OCI-LY7 (cell line): ENCODE measurements at regions not wholly inside any gene's neighbourhood (a gene's known extent, or its start where the extent isn't known, plus 50 kb on each side); places are given as distances from the start of the nearest gene placed in this dataset.

ENCODE experiments used
- BruUV-seq: library from RNA; stranded (reverse); fragments of 400-500 nt; replicated peaks from 2 replicates; lab custom pipeline; 2021; lab: Mats Ljungman, UMichigan
- CTCF ChIA-PET: fragments of 300-600 bp; sonication (Branson Sonifier 250); formaldehyde crosslinking; loops from one replicate; lab custom pipeline; 2022; ENCODE audit warnings: antibody characterized with exemption; ENCODE audit not compliant: unreplicated experiment; lab: Charles Lee
- POLR2A ChIA-PET: fragments of 300-600 bp; sonication (Branson Sonifier 250); formaldehyde crosslinking; loops from one replicate; lab custom pipeline; 2022; ENCODE audit warnings: antibody characterized with exemption; lab: Charles Lee
- DNase-seq: peaks from one replicate; pipeline ENCODE4 v3.0.0-alpha.2; 2015; ENCODE audit warnings: low spot score
- H2AFZ ChIP-seq: fragments of 200-600 bp; sonication (generic), shearing (Covaris generic); 2 replicates; pipeline ENCODE4 v1.6.1; 2014; ENCODE audit warnings: mild to moderate bottlenecking, antibody characterized with exemption, low read length, moderate library complexity
- H3K27ac ChIP-seq: fragments of 200-600 bp; sonication (generic); 2 replicates; pipeline ENCODE4 v1.5.1; 2014; ENCODE audit warnings: mixed run types, low read depth, mild to moderate bottlenecking, moderate library complexity, low read length, inconsistent platforms; ENCODE audit not compliant: poor library complexity, severe bottlenecking
- H3K36me3 ChIP-seq: fragments of 200-600 bp; sonication (generic); 2 replicates; pipeline ENCODE4 v1.6.1; 2014; ENCODE audit warnings: mild to moderate bottlenecking, antibody characterized with exemption, low read length, moderate library complexity, mixed read lengths; ENCODE audit not compliant: insufficient read depth
- H3K4me1 ChIP-seq: fragments of 200-600 bp; sonication (generic); 2 replicates; pipeline ENCODE4 v1.5.1; 2014; ENCODE audit warnings: mild to moderate bottlenecking, low read length; ENCODE audit not compliant: insufficient read depth, poor library complexity, severe bottlenecking
- H3K4me2 ChIP-seq: fragments of 200-600 bp; sonication (generic); 2 replicates; pipeline ENCODE4 v1.6.1; 2014; ENCODE audit warnings: mild to moderate bottlenecking, low read length
- H3K4me3 ChIP-seq: fragments of 200-600 bp; sonication (generic); 2 replicates; pipeline ENCODE4 v1.5.1; 2014; ENCODE audit warnings: mild to moderate bottlenecking, low read depth, low read length; ENCODE audit not compliant: poor library complexity, severe bottlenecking
- H3K79me2 ChIP-seq: fragments of 200-600 bp; sonication (generic); 2 replicates; pipeline ENCODE4 v1.6.1; 2016; ENCODE audit warnings: low read depth, mild to moderate bottlenecking, low read length, moderate library complexity, mixed read lengths; ENCODE audit not compliant: insufficient read depth
- H3K9me2 ChIP-seq: fragments of 200-600 bp; sonication (generic); 2 replicates; pipeline ENCODE4 v1.6.1; 2016; ENCODE audit warnings: mild to moderate bottlenecking, low read length, mixed read lengths; ENCODE audit not compliant: insufficient read depth
- H3K9me3 ChIP-seq: fragments of 200-600 bp; sonication (generic); 2 replicates; pipeline ENCODE4 v1.6.1; 2014; ENCODE audit warnings: mild to moderate bottlenecking, mixed run types, low read length, mixed read lengths
- H4K20me1 ChIP-seq: fragments of 200-600 bp; sonication (generic); 2 replicates; pipeline ENCODE4 v1.6.1; 2014; ENCODE audit warnings: mild to moderate bottlenecking, antibody characterized with exemption, low read length, moderate library complexity, mixed read lengths; ENCODE audit not compliant: insufficient read depth
- CTCF ChIP-seq: fragments of 200-600 bp; sonication (generic); conservative IDR thresholded peaks from 2 replicates; pipeline ENCODE4 v1.5.1; 2014; ENCODE audit warnings: mild to moderate bottlenecking, antibody characterized with exemption, low read length, moderate library complexity, mixed read lengths
- EZH2phosphoT487 ChIP-seq: fragments of 200-600 bp; sonication (generic); IDR thresholded peaks from 2 replicates; pipeline ENCODE4 v1.6.1; 2018; ENCODE audit warnings: low read depth, borderline replicate concordance, mild to moderate bottlenecking, mixed run types, antibody characterized with exemption, low read length, moderate library complexity, mixed read lengths
- intact Hi-C: fragments of 100-400 bp; cut with micrococcal nuclease; formaldehyde crosslinking; loops from one replicate; pipeline ENCODE4 v1.10.0; 2022; ENCODE audit not compliant: unreplicated experiment

- Histone ChIP-seq H3K27ac (no peak overlapping the region), H3K4me1 (no peaks in the 10 kb centered on the region), H3K4me3 (no peak overlapping the region), H3K9me2 (no peaks in the 10 kb centered on the region), H4K20me1 (no peaks in the 10 kb centered on the region), H3K9me3 (no peaks in the 10 kb centered on the region), H3K4me2 (no peak overlapping the region), H3K36me3 (no peaks in the 10 kb centered on the region), H2AFZ (no peak overlapping the region), H3K79me2 (no peaks in the 10 kb centered on the region)
- no peak for TF ChIP-seq EZH2phosphoT487
- CTCF ChIA-PET, result no interaction called here
- no peak for DNase-seq
- POLR2A ChIA-PET, result interaction anchor here (1.2 kb wide), 1 partner anchor 18 kb away, joined by 3 read pairs; no protein-coding TSS in a partner anchor
- intact Hi-C loops, result no loop called here
- BruUV-seq, result no TSS peak
These were observed 242.4 kb downstream of the RNF144B start for GRCh38 chr6:18629571-18629970.

- no peak for TF ChIP-seq CTCF
- TF ChIP-seq EZH2phosphoT487, result no peak
- H2AFZ ChIP-seq, result no peak overlapping the region
- no peak overlapping the region for H3K4me3 ChIP-seq
- CTCF ChIA-PET, result no interaction called here
- H3K4me1 ChIP-seq, result no peaks in the 10 kb centered on the region
- H3K9me3 ChIP-seq, result no peaks in the 10 kb centered on the region
- no peaks in the 10 kb centered on the region for H3K36me3 ChIP-seq
- no peak overlapping the region for H3K4me2 ChIP-seq
- no peak for DNase-seq
- intact Hi-C loops, result no loop called here
- POLR2A ChIA-PET, result interaction anchor here (0.7 kb wide), 2 partner anchors 16 to 34 kb away, joined by 3 read pairs; no protein-coding TSS in a partner anchor
- H3K27ac ChIP-seq, result no peak overlapping the region
- H3K9me2 ChIP-seq, result no peaks in the 10 kb centered on the region
- H3K79me2 ChIP-seq, result no peaks in the 10 kb centered on the region
- no peaks in the 10 kb centered on the region for H4K20me1 ChIP-seq
- BruUV-seq, result no TSS peak
These were observed 245.7 kb downstream of the RNF144B start for GRCh38 chr6:18632670-18633410.

GRCh38 chr6:18634912-18635311 is 247.8 kb downstream of the RNF144B start:
- intact Hi-C loops, result no loop called here
- Histone ChIP-seq H2AFZ (no peak overlapping the region), H3K79me2 (no peaks in the 10 kb centered on the region), H3K4me1 (no peaks in the 10 kb centered on the region), H3K27ac (no peak overlapping the region), H4K20me1 (no peaks in the 10 kb centered on the region), H3K36me3 (no peaks in the 10 kb centered on the region), H3K9me2 (no peaks in the 10 kb centered on the region), H3K4me3 (no peak overlapping the region), H3K4me2 (no peak overlapping the region), H3K9me3 (no peaks in the 10 kb centered on the region)
- ChIA-PET CTCF (no interaction called here), POLR2A (interaction anchor here (1.0 to 1.3 kb wide), 2 partner anchors 9 to 16 kb away, joined by 3 to 4 read pairs; no protein-coding TSS in a partner anchor)
- no peak for DNase-seq
- BruUV-seq, result no TSS peak
- no peak for TF ChIP-seq EZH2phosphoT487
- TF ChIP-seq CTCF, result no peak
